HEK293T (cell line): ENCODE measurements at regions not wholly inside any gene's neighbourhood (a gene's known extent, or its start where the extent isn't known, plus 50 kb on each side); places are given as distances from the start of the nearest gene placed in this dataset.

Experiments
- CTCF ChIA-PET: fragments of 350-600 bp; formaldehyde crosslinking; extraction: SDS; loops from one replicate; lab custom pipeline; 2021; ENCODE audit warnings: antibody characterized with exemption, inconsistent platforms; lab: Yijun Ruan, JAX
- POLR2A ChIA-PET: fragments of 350-600 bp; formaldehyde crosslinking; extraction: SDS; loops from one replicate; lab custom pipeline; 2020; ENCODE audit warnings: antibody characterized with exemption, inconsistent platforms; lab: Yijun Ruan, JAX
- DNase-seq: peaks from one replicate; pipeline ENCODE4 v3.0.0; 2012; ENCODE audit warnings: mixed read lengths; ENCODE audit errors: extremely low spot score
- ARNT ChIP-seq: fragments of 450-650 bp; IDR thresholded peaks from 2 replicates; pipeline ENCODE4 v1.6.1; 2017; ENCODE audit warnings: mild to moderate bottlenecking
- BHLHE40 ChIP-seq: fragments of 450-650 bp; IDR thresholded peaks from 2 replicates; pipeline ENCODE4 v1.6.1; 2016; ENCODE audit warnings: mild to moderate bottlenecking, moderate library complexity, borderline replicate concordance
- CTBP1 ChIP-seq: fragments of 450-650 bp; IDR thresholded peaks from 2 replicates; pipeline ENCODE4 v1.6.1; 2016; ENCODE audit warnings: borderline replicate concordance
- ELF4 ChIP-seq: fragments of 450-650 bp; IDR thresholded peaks from 2 replicates; pipeline ENCODE4 v1.6.1; 2017; ENCODE audit warnings: antibody characterized with exemption
- FOXA1 ChIP-seq: fragments of 450-650 bp; IDR thresholded peaks from 2 replicates; pipeline ENCODE4 v1.6.1; 2016; ENCODE audit warnings: mild to moderate bottlenecking
- FOXK2 ChIP-seq: fragments of 450-650 bp; IDR thresholded peaks from 2 replicates; pipeline ENCODE4 v1.6.1; 2016; ENCODE audit warnings: mild to moderate bottlenecking
- FOXM1 ChIP-seq: fragments of 450-650 bp; IDR thresholded peaks from 2 replicates; pipeline ENCODE4 v1.6.1; 2017; ENCODE audit warnings: mild to moderate bottlenecking, borderline replicate concordance
- HDGF ChIP-seq: fragments of 450-650 bp; IDR thresholded peaks from 2 replicates; pipeline ENCODE4 v1.6.1; 2017; ENCODE audit warnings: antibody characterized with exemption, borderline replicate concordance
- L3MBTL2 ChIP-seq: fragments of 450-650 bp; conservative IDR thresholded peaks from 2 replicates; pipeline ENCODE4 v1.6.1; 2016; ENCODE audit warnings: mild to moderate bottlenecking
- LEF1 ChIP-seq: fragments of 450-650 bp; IDR thresholded peaks from 2 replicates; pipeline ENCODE4 v1.6.1; 2017; ENCODE audit warnings: mild to moderate bottlenecking, borderline replicate concordance
- NFRKB ChIP-seq: fragments of 450-650 bp; IDR thresholded peaks from 2 replicates; pipeline ENCODE4 v1.6.1; 2016; ENCODE audit warnings: mild to moderate bottlenecking, moderate library complexity
- PKNOX1 ChIP-seq: fragments of 450-650 bp; IDR thresholded peaks from 2 replicates; pipeline ENCODE4 v1.6.1; 2016
- SP1 ChIP-seq: fragments of 450-650 bp; IDR thresholded peaks from 2 replicates; pipeline ENCODE4 v1.6.1; 2017
- SUZ12 ChIP-seq: fragments of 450-650 bp; IDR thresholded peaks from 2 replicates; pipeline ENCODE4 v1.6.1; 2016; ENCODE audit warnings: mild to moderate bottlenecking
- TARDBP ChIP-seq: fragments of 450-650 bp; IDR thresholded peaks from 2 replicates; pipeline ENCODE4 v1.6.1; 2016
- ZNF384 ChIP-seq: fragments of 450-650 bp; IDR thresholded peaks from 2 replicates; pipeline ENCODE4 v1.6.1; 2016

GRCh38 chr2:48826986-48827385 lies 71.5 kb upstream of the LHCGR start:
- ChIA-PET POLR2A (no interaction called here), CTCF (no interaction called here)

GRCh38 chr2:48824116-48824515 lies 68.6 kb upstream of the LHCGR start:
- ChIA-PET CTCF (no interaction called here), POLR2A (no interaction called here)
- TF ChIP-seq ZNF384 (no peak), ELF4 (no peak)
- no peak for DNase-seq

More at GRCh38 chr2:48826986-48827385, 71.5 kb upstream of the LHCGR start:
- TF ChIP-seq FOXK2 (no peak), BHLHE40 (no peak), ZNF384 (no peak), LEF1 (no peak), HDGF (no peak), ARNT (no peak), CTBP1 (no peak), TARDBP (no peak), SP1 (no peak), ELF4 (no peak), SUZ12 (no peak), NFRKB (no peak), L3MBTL2 (no peak), PKNOX1 (no peak), FOXA1 (no peak), FOXM1 (no peak)
- DNase-seq: no peak

GRCh38 chr2:48819206-48819735 lies 63.7 kb upstream of the LHCGR start:
- no peak for DNase-seq
- POLR2A ChIA-PET: no interaction called here
- CTCF ChIA-PET: no interaction called here
- TF ChIP-seq NFRKB (no peak), FOXK2 (no peak), ZNF384 (no peak), SUZ12 (no peak), FOXA1 (no peak), ARNT (no peak), FOXM1 (no peak), PKNOX1 (no peak), L3MBTL2 (no peak), BHLHE40 (no peak)

GRCh38 chr2:48817355-48817754 lies 61.8 kb upstream of the LHCGR start:
- CTCF ChIA-PET: no interaction called here
- TF ChIP-seq CTBP1: no peak
- TF ChIP-seq ARNT: no peak
- no peak for TF ChIP-seq LEF1
- no peak for TF ChIP-seq HDGF
- no peak for TF ChIP-seq NFRKB
- no peak for TF ChIP-seq TARDBP
- TF ChIP-seq BHLHE40: no peak
- no peak for TF ChIP-seq ZNF384
- no peak for TF ChIP-seq ELF4
- TF ChIP-seq FOXM1: no peak
- TF ChIP-seq FOXK2: no peak
- no peak for TF ChIP-seq SP1
- no peak for TF ChIP-seq FOXA1
- no peak for TF ChIP-seq L3MBTL2
- POLR2A ChIA-PET: no interaction called here
- DNase-seq: no peak

GRCh38 chr2:48812416-48812815 lies 56.9 kb upstream of the LHCGR start:
- no peak for DNase-seq
- no peak for TF ChIP-seq LEF1
- TF ChIP-seq FOXM1: no peak
- no peak for TF ChIP-seq SUZ12
- no peak for TF ChIP-seq PKNOX1
- TF ChIP-seq FOXK2: no peak
- TF ChIP-seq ELF4: no peak
- no peak for TF ChIP-seq SP1
- TF ChIP-seq ZNF384: no peak
- TF ChIP-seq BHLHE40: no peak
- no peak for TF ChIP-seq HDGF
- TF ChIP-seq L3MBTL2: no peak
- no peak for TF ChIP-seq ARNT
- TF ChIP-seq NFRKB: no peak
- CTCF ChIA-PET: no interaction called here
- POLR2A ChIA-PET: no interaction called here

GRCh38 chr2:48808311-48808710 lies 52.8 kb upstream of the LHCGR start:
- DNase-seq: no peak
- CTCF ChIA-PET: no interaction called here
- no peak for TF ChIP-seq CTBP1
- TF ChIP-seq HDGF: no peak
- no peak for TF ChIP-seq PKNOX1
- TF ChIP-seq BHLHE40: no peak
- no peak for TF ChIP-seq FOXM1
- TF ChIP-seq ARNT: no peak
- no peak for TF ChIP-seq SUZ12
- no peak for TF ChIP-seq FOXA1
- no peak for TF ChIP-seq ZNF384
- TF ChIP-seq L3MBTL2: no peak
- no peak for TF ChIP-seq SP1
- TF ChIP-seq LEF1: no peak
- no peak for TF ChIP-seq TARDBP
- no peak for TF ChIP-seq NFRKB
- TF ChIP-seq ELF4: no peak
- no peak for TF ChIP-seq FOXK2
- POLR2A ChIA-PET: no interaction called here
